ENCODE measurements at regions not wholly inside any gene's neighbourhood (a gene's known extent, or its start where the extent isn't known, plus 50 kb on each side); places are given as distances from the start of the nearest gene placed in this dataset.
"Not testable (repeated sequence)": the region's sequence is repeated elsewhere in the genome, so short reads cannot be mapped to it uniquely, and the experiment has no call there.

GRCh38 chr5:74500110-74500917 is 140.2 kb downstream of the ENC1 start:
- DNase-seq (ENCODE audit: low read depth), result no peak

GRCh38 chr5:74499256-74500050 is 141.1 kb downstream of the ENC1 start:
- no peak for DNase-seq (ENCODE audit: low read depth)

GRCh38 chr5:74497706-74498105 is 142.8 kb downstream of the ENC1 start:
- DNase-seq (ENCODE audit: low read depth), result no peak

- DNase-seq (ENCODE audit: low read depth), result no peak
These were observed 147.1 kb downstream of the ENC1 start for GRCh38 chr5:74493411-74493810.

- no peak for DNase-seq (ENCODE audit: low read depth)
These were observed 148.3 kb downstream of the ENC1 start for GRCh38 chr5:74492230-74492629.

- DNase-seq (ENCODE audit: low read depth), result no peak
These were observed 148.9 kb downstream of the ENC1 start for GRCh38 chr5:74491586-74491985.

- DNase-seq (ENCODE audit: low read depth), result no peak
These were observed 149.7 kb downstream of the ENC1 start for GRCh38 chr5:74490814-74491213.

GRCh38 chr5:74482990-74483389 is 157.5 kb downstream of the ENC1 start:
- DNase-seq (ENCODE audit: low read depth), result no peak

- DNase-seq (ENCODE audit: low read depth), result no peak
These were observed 158.0 kb downstream of the ENC1 start for GRCh38 chr5:74482523-74482922.

GRCh38 chr5:74481357-74481756 is 159.2 kb downstream of the ENC1 start:
- not testable (repeated sequence) for DNase-seq (ENCODE audit: low read depth)

GRCh38 chr5:74480201-74480600 is 160.3 kb downstream of the ENC1 start:
- no peak for DNase-seq (ENCODE audit: low read depth)

- no peak for DNase-seq (ENCODE audit: low read depth)
These were observed 162.2 kb downstream of the ENC1 start for GRCh38 chr5:74478328-74478727.

GRCh38 chr5:74477761-74478160 is 162.8 kb downstream of the ENC1 start:
- DNase-seq (ENCODE audit: low read depth), result no peak

GRCh38 chr5:74476819-74477453 is 163.6 kb downstream of the ENC1 start:
- DNase-seq (ENCODE audit: low read depth), result no peak

- DNase-seq (ENCODE audit: low read depth), result no peak
These were observed 164.3 kb downstream of the ENC1 start for GRCh38 chr5:74476046-74476818.

GRCh38 chr5:74471875-74472274 is 168.7 kb downstream of the ENC1 start:
- no peak for DNase-seq (ENCODE audit: low read depth)

- no peak for DNase-seq (ENCODE audit: low read depth)
These were observed 171.1 kb downstream of the ENC1 start for GRCh38 chr5:74469234-74469994.

GRCh38 chr5:74468421-74468820 is 172.1 kb downstream of the ENC1 start:
- no peak for DNase-seq (ENCODE audit: low read depth)

- no peak for DNase-seq (ENCODE audit: low read depth)
These were observed 174.8 kb downstream of the ENC1 start for GRCh38 chr5:74465724-74466123.

GRCh38 chr5:74464512-74465209 is 175.9 kb downstream of the ENC1 start:
- no peak for DNase-seq (ENCODE audit: low read depth)

- DNase-seq (ENCODE audit: low read depth), result no peak
These were observed 178.2 kb downstream of the ENC1 start for GRCh38 chr5:74462356-74462755.

Data from HS-27A (cell line).